Thyroid gland (tissue), 4 donors: ENCODE measurements at regions not wholly inside any gene's neighbourhood (a gene's known extent, or its start where the extent isn't known, plus 50 kb on each side); places are given as distances from the start of the nearest gene placed in this dataset.

ENCODE experiments used
- DNase-seq, 2 donors: peaks; one replicate each; pipeline ENCODE4 v3.0.0-alpha.2; 2019
- H3K27ac ChIP-seq, 3 donors: fragments of 200-600 bp; sonication (generic); 1 replicate in 2 of 3; 2 replicates in 1 of 3; pipeline ENCODE4 v1.5.1; 2016 to 2019; ENCODE audit warnings: mild to moderate bottlenecking in 1 of 3, moderate library complexity in 1 of 3
- H3K27me3 ChIP-seq: fragments of 200-600 bp; sonication (generic); one replicate; pipeline ENCODE4 v1.5.1; 2019
- H3K36me3 ChIP-seq, 2 donors: fragments of 200-600 bp; sonication (generic); one replicate each; pipeline ENCODE4 v1.5.1; 2016 to 2019
- H3K4me1 ChIP-seq, 2 donors: fragments of 200-600 bp; sonication (generic); one replicate each; pipeline ENCODE4 v1.5.1; 2017 to 2019
- H3K4me3 ChIP-seq, 3 donors: fragments of 200-600 bp; sonication (generic); replicated peaks in 1 of 3; 1 replicate in 2 of 3; 2 replicates in 1 of 3; pipeline ENCODE4 v1.5.1; 2016; ENCODE audit warnings: mild to moderate bottlenecking in 1 of 3
- H3K9me3 ChIP-seq: fragments of 200-600 bp; sonication (generic); one replicate; pipeline ENCODE4 v1.5.1; 2017
- CTCF ChIP-seq, 6 experiments: fragments of 200-600 bp in 3 of 6; fragments of 450-650 bp in 3 of 6; sonication (generic) in 3 of 6; IDR thresholded peaks; one replicate each; pipeline ENCODE4 v1.5.1; 2016 to 2019; ENCODE audit warnings: antibody characterized with exemption in 6 of 6, mild to moderate bottlenecking in 2 of 6, inconsistent platforms in 1 of 6, moderate library complexity in 1 of 6
- POLR2A ChIP-seq, 2 donors: fragments of 450-650 bp; IDR thresholded peaks; one replicate each; pipeline ENCODE4 v1.6.1; 2017; ENCODE audit warnings: antibody characterized with exemption in 2 of 2, mild to moderate bottlenecking in 2 of 2, moderate library complexity in 1 of 2
- WGBS, 2 donors: methylation state at CpG; one replicate each; pipeline ENCODE4 v1.1.5; 2017; 5-methylcytosine and 5-hydroxymethylcytosine counted together
- intact Hi-C: fragments of 100-400 bp; cut with DNase I; formaldehyde crosslinking; loops from one replicate; pipeline ENCODE4 v1.15.1; 2023

DNA sequence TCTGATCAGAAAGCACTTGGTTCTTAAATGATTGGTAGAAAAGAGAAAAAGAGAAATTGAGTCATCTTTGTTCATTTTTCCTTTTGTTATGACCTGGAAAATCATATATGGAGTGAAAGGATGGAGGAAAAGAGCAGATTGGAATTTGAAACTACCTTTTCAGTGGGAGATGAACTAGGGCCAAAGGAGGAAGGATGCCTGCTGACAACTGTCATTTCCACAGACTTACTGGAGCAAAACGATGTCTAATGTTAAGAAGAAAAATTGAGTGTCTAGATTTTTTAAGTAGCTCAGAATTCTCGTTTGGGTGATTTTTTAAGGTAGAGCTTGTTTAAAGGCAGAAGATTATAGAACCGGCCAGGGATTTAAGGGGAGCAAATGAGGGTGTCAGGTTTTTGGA lies 144.6 kb upstream of the KCNIP4 start:
- no peaks in the 10 kb centered on the region for H3K4me1 ChIP-seq
- no peak overlapping the region for H3K27ac ChIP-seq
- H3K4me3 ChIP-seq: no peak overlapping the region
- intact Hi-C loops: no loop called here
- DNase-seq: no peak
- no peak for TF ChIP-seq POLR2A (IDR thresholded peaks at IDR 0.05)
- no peak for TF ChIP-seq CTCF (IDR thresholded peaks at IDR 0.05)
- 47 to 66% methylated on average over 3 of the region's 3 CpGs for WGBS, 2 donors
- no peaks in the 10 kb centered on the region for H3K9me3 ChIP-seq
- no peaks in the 10 kb centered on the region for H3K27me3 ChIP-seq
- no peaks in the 10 kb centered on the region for H3K36me3 ChIP-seq

GRCh38 chr4:22091906-22092305 lies 143.3 kb upstream of the KCNIP4 start:
- DNase-seq: no peak
- WGBS, 2 donors: 55 to 63% methylated on average over 4 of the region's 4 CpGs
- Histone ChIP-seq H3K27me3 (no peaks in the 10 kb centered on the region), H3K4me3 (no peak overlapping the region), H3K27ac (no peak overlapping the region), H3K9me3 (no peaks in the 10 kb centered on the region), H3K36me3 (no peaks in the 10 kb centered on the region), H3K4me1 (no peaks in the 10 kb centered on the region)
- no peak for TF ChIP-seq POLR2A (IDR thresholded peaks at IDR 0.05)
- no peak for TF ChIP-seq CTCF (IDR thresholded peaks at IDR 0.05)
- intact Hi-C loops: no loop called here

- Histone ChIP-seq H3K27ac (no peak overlapping the region), H3K9me3 (no peaks in the 10 kb centered on the region), H3K36me3 (no peaks in the 10 kb centered on the region), H3K4me3 (no peak overlapping the region), H3K27me3 (no peaks in the 10 kb centered on the region), H3K4me1 (no peaks in the 10 kb centered on the region)
- DNase-seq: no peak
- TF ChIP-seq CTCF (IDR thresholded peaks at IDR 0.05) (no peak), POLR2A (IDR thresholded peaks at IDR 0.05) (no peak)
- intact Hi-C loops: no loop called here
Measured at GRCh38 chr4:22091352-22091717, 142.8 kb upstream of the KCNIP4 start.

DNA sequence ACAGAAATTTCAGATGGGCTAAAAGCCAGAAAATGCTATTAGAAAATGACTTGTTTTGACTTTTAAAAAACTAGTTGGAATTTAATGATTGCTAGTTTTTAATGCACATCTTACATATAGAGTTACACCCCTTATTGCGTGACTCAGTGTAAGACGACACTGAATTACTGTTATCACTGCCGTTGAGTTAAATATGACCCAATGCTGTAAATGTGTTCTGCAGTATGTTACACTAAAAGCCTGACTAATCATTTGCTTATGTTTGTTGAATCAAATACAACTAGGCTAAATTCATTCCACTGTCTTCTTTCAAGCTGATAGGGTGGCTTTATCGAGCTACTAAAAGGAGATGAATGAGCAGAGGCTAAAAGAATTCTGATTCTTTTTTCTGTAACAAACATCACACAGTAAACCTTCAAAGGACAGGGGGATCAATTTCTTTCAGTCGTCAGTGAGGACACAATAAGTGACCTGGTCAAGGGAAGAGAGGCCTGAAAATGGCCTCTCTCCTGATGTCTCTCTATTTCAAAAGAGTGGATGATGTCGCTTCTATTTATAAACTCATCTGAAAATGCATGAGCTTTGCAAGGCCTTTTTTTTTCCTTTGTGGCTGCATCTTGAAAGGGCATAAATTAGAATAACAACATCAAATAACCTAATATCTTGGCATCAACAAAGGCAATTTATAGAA lies 142.2 kb upstream of the KCNIP4 start:
- DNase-seq: no peak
- H3K9me3 ChIP-seq: no peaks in the 10 kb centered on the region
- H3K4me1 ChIP-seq: no peaks in the 10 kb centered on the region
- TF ChIP-seq CTCF (IDR thresholded peaks at IDR 0.05) (no peak), POLR2A (IDR thresholded peaks at IDR 0.05) (no peak)
- no peaks in the 10 kb centered on the region for H3K36me3 ChIP-seq
- H3K27me3 ChIP-seq: no peaks in the 10 kb centered on the region
- H3K27ac ChIP-seq: no peak overlapping the region
- intact Hi-C loops: no loop called here
- H3K4me3 ChIP-seq: no peak overlapping the region
- 71 to 73% methylated on average over 6 of the region's 6 CpGs for WGBS, 2 donors

GRCh38 chr4:22077571-22077970 lies 129.0 kb upstream of the KCNIP4 start:
- Histone ChIP-seq H3K4me3 (no peak overlapping the region), H3K4me1 (no peaks in the 10 kb centered on the region), H3K9me3 (no peaks in the 10 kb centered on the region), H3K27ac (no peak overlapping the region), H3K36me3 (no peaks in the 10 kb centered on the region), H3K27me3 (no peaks in the 10 kb centered on the region)
- intact Hi-C loops: no loop called here
- WGBS, 2 donors: 92 to 94% methylated on average over 1 of the region's 1 CpG
- no peak for TF ChIP-seq POLR2A (IDR thresholded peaks at IDR 0.05)
- TF ChIP-seq CTCF (IDR thresholded peaks at IDR 0.05): no peak
- DNase-seq: no peak
